Breast epithelium (tissue), 4 donors: ENCODE measurements at regions not wholly inside any gene's neighbourhood (a gene's known extent, or its start where the extent isn't known, plus 50 kb on each side); places are given as distances from the start of the nearest gene placed in this dataset.

Experiments
- DNase-seq, 2 donors: peaks; one replicate each; pipeline ENCODE4 v3.0.0-alpha.2; 2019; ENCODE audit warnings: low spot score in 2 of 2
- H3K27ac ChIP-seq, 2 donors: fragments of 200-600 bp; sonication (generic) in 1 of 2; one replicate each; pipeline ENCODE4 v1.5.1; 2016 to 2019; ENCODE audit warnings: mild to moderate bottlenecking in 1 of 2
- H3K27me3 ChIP-seq, 2 donors: fragments of 200-600 bp; sonication (generic) in 1 of 2; one replicate each; pipeline versions ENCODE4 v1.5.1 to v1.6.0; 2017 to 2019; ENCODE audit warnings: control low read depth in 1 of 2, mild to moderate bottlenecking in 1 of 2
- H3K36me3 ChIP-seq: fragments of 200-600 bp; one replicate; pipeline ENCODE4 v1.5.1; 2019
- H3K4me1 ChIP-seq, 2 donors: fragments of 200-600 bp; sonication (generic); one replicate each; pipeline ENCODE4 v1.5.1; 2016 to 2019; ENCODE audit warnings: control low read depth in 1 of 2
- H3K4me3 ChIP-seq, 3 donors: fragments of 200-600 bp; sonication (generic); 1 replicate in 2 of 3; 2 replicates in 1 of 3; pipeline ENCODE4 v1.5.1; 2016 to 2019; ENCODE audit warnings: mild to moderate bottlenecking in 3 of 3, moderate library complexity in 2 of 3
- H3K9me3 ChIP-seq, 2 donors: fragments of 200-600 bp; sonication (generic) in 1 of 2; one replicate each; pipeline ENCODE4 v1.5.1; 2016 to 2019; ENCODE audit warnings: control low read depth in 1 of 2
- POLR2A ChIP-seq: fragments of 450-650 bp; IDR thresholded peaks from one replicate; pipeline ENCODE4 v1.6.1; 2016; ENCODE audit warnings: antibody characterized with exemption, mild to moderate bottlenecking, moderate library complexity
- POLR2AphosphoS5 ChIP-seq, 3 donors: sonication (generic); formaldehyde crosslinking; IDR thresholded peaks; one replicate each; pipeline ENCODE4 v1.6.1; 2017; ENCODE audit warnings: antibody characterized with exemption in 3 of 3
- intact Hi-C: fragments of 100-400 bp; cut with DNase I; formaldehyde crosslinking; loops from one replicate; pipeline ENCODE4 v1.15.1; 2023; ENCODE audit warnings: low total_unique reads
- TF ChIP-seq, protein P1 (sequence below), 3 donors: fragments of 450-650 bp; IDR thresholded peaks; one replicate each; pipeline ENCODE4 v1.5.1; 2016 to 2017; ENCODE audit warnings: antibody characterized with exemption in 3 of 3, mild to moderate bottlenecking in 3 of 3, moderate library complexity in 3 of 3

DNA sequence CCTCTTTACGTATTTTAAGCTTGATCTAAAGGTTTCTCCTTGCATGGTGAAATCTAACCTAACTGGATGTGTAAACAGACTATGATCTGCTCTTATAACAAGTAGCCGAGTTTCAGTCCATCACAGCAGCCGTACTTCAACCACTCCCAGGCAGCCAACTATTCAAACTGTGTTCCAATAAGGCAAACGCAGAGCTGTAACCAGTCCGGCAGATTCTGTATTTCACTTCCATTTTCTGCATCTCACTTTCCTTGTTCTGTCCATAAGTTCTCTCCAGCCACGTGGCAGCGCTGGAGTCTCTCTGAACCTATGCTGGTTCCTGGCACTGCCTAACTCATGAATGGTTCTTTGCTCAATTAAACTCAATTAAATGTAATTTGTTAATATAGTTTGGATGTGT is 132.6 kb downstream of the FHDC1 start:
- Histone ChIP-seq H3K27me3 (no peaks in the 10 kb centered on the region), H3K4me1 (no peaks in the 10 kb centered on the region), H3K9me3 (no peaks in the 10 kb centered on the region), H3K36me3 (no peaks in the 10 kb centered on the region), H3K27ac (no peak overlapping the region), H3K4me3 (no peak overlapping the region)
- TF ChIP-seq, protein P1, sequence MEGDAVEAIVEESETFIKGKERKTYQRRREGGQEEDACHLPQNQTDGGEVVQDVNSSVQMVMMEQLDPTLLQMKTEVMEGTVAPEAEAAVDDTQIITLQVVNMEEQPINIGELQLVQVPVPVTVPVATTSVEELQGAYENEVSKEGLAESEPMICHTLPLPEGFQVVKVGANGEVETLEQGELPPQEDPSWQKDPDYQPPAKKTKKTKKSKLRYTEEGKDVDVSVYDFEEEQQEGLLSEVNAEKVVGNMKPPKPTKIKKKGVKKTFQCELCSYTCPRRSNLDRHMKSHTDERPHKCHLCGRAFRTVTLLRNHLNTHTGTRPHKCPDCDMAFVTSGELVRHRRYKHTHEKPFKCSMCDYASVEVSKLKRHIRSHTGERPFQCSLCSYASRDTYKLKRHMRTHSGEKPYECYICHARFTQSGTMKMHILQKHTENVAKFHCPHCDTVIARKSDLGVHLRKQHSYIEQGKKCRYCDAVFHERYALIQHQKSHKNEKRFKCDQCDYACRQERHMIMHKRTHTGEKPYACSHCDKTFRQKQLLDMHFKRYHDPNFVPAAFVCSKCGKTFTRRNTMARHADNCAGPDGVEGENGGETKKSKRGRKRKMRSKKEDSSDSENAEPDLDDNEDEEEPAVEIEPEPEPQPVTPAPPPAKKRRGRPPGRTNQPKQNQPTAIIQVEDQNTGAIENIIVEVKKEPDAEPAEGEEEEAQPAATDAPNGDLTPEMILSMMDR (IDR thresholded peaks at IDR 0.05), result no peak
- TF ChIP-seq POLR2AphosphoS5 (IDR thresholded peaks at IDR 0.05), result no peak
- TF ChIP-seq POLR2A, result no peak
- no peak for DNase-seq
- intact Hi-C loops, result no loop called here

DNA sequence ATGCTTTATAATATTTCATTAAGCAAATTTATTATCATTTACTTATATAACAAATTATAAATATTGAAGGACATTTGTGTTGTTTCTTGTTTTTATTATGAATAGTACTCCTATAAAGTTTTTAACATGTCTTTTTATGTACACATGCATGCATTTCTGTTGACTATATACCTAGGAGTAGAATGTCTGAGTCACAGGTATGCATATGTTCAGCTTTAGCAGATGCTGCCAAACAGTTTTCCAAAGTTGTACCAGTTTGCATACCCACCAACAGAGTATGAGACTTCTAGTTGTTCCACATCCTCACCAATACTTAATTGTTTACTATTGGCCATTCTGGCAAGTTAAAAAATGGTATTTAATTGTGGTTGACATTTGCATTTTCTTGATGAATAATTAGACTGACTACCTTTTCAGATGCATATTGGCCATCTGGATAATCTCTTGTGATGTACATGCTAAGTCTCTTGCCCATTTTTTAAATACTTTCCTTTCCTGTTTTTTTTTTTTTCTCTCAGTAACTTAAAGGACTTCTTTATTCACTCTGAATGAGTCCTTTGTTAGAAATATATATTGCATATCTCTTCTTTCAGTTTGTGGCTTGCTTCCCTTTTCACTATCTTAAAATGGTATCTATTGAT is 132.2 kb upstream of the TRIM2 start:
- intact Hi-C loops, result no loop called here
- TF ChIP-seq, protein P1 (IDR thresholded peaks at IDR 0.05), result no peak
- no peak for TF ChIP-seq POLR2A
- TF ChIP-seq POLR2AphosphoS5 (IDR thresholded peaks at IDR 0.05), result no peak
- Histone ChIP-seq H3K4me1 (no peaks in the 10 kb centered on the region), H3K9me3 (no peaks in the 10 kb centered on the region), H3K27ac (no peak overlapping the region), H3K36me3 (no peaks in the 10 kb centered on the region), H3K27me3 (no peaks in the 10 kb centered on the region), H3K4me3 (no peak overlapping the region)
- no peak for DNase-seq

DNA sequence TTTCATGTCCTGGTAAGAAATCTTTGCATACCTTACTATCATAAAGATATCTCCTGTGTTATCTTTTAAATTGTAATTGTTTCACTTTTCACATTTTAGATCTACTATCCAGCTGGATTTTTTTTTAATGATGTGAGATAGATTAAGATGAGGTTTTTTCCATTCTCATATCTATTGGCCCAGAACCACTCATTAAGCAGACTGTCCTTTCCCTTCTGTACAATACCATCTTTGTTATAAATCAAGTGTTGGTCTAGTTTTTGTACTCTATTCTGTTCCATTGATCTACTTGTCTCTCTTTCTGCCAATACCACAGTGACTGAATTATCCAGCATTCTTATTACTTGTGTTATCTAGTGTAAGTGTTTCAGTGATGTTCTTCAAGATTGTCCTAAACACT is 131.6 kb upstream of the TRIM2 start:
- TF ChIP-seq POLR2A (no peak), POLR2AphosphoS5 (IDR thresholded peaks at IDR 0.05) (no peak)
- TF ChIP-seq, protein P1 (IDR thresholded peaks at IDR 0.05), result no peak
- Histone ChIP-seq H3K27ac (no peak overlapping the region), H3K36me3 (no peaks in the 10 kb centered on the region), H3K4me3 (no peak overlapping the region), H3K9me3 (no peaks in the 10 kb centered on the region), H3K4me1 (no peaks in the 10 kb centered on the region), H3K27me3 (no peaks in the 10 kb centered on the region)
- intact Hi-C loops, result no loop called here
- no peak for DNase-seq

DNA sequence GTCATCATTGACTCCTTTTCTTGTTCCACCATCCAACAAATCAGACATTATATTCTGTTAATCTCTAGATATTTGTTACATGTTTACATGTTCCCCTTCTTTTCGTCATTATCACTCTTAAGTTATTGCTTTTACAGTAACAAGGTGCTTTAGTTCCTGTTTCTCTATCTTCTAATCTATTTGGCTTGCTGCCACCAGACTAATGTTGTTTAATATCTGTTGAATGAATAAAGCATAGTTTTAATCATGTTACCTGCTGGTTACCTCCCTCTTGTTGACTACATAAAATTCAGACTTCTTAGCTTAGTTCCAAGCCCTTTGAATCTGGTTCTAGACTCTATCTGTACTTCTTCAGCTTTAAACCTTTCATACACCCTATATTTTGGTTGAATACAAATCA is 129.8 kb upstream of the TRIM2 start:
- Histone ChIP-seq H3K27me3 (no peaks in the 10 kb centered on the region), H3K4me1 (no peaks in the 10 kb centered on the region), H3K4me3 (no peak overlapping the region), H3K36me3 (no peaks in the 10 kb centered on the region), H3K27ac (no peak overlapping the region), H3K9me3 (no peaks in the 10 kb centered on the region)
- DNase-seq, result no peak
- intact Hi-C loops, result no loop called here
- TF ChIP-seq POLR2A, result no peak
- no peak for TF ChIP-seq POLR2AphosphoS5 (IDR thresholded peaks at IDR 0.05)
- TF ChIP-seq, protein P1 (IDR thresholded peaks at IDR 0.05), result no peak

DNA sequence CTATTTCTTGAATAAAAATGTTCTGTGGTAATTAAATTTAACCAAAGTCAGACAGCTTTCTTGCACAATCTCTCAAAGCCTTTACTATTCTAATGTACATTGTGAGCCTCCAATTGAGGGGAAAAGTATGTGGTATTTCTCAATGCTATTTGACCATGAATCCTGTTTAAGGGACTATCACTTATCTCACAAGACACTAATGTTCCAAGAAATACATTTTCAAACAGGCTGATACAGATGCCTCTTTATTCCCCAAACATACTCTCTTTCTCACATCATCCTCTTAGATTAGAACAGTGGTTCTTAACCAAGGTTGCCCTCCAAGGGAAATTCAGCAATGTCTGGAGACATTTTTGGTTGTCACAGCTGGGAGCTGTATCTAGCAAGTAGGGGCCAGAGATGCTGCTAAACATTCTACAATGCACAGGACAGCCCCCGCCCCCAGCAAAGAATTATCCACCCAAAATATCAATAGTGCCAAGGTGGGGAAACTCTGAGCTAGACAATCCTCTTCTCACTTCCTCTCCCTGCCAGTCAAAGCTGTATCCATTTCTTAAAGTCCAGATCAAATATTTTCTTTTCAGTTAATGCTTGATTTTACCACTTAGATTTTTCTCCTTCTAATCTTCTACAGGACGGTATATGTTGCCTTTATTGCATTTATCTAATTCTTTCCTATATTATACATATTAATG is 129.2 kb upstream of the TRIM2 start:
- Histone ChIP-seq H3K4me3 (no peak overlapping the region), H3K36me3 (no peaks in the 10 kb centered on the region), H3K9me3 (no peaks in the 10 kb centered on the region), H3K27ac (no peak overlapping the region), H3K4me1 (no peaks in the 10 kb centered on the region), H3K27me3 (no peaks in the 10 kb centered on the region)
- TF ChIP-seq POLR2AphosphoS5 (IDR thresholded peaks at IDR 0.05) (no peak), POLR2A (no peak)
- TF ChIP-seq, protein P1 (IDR thresholded peaks at IDR 0.05), result no peak
- DNase-seq, result no peak
- intact Hi-C loops, result no loop called here
